ENCODE measurements at regions not wholly inside any gene's neighbourhood (a gene's known extent, or its start where the extent isn't known, plus 50 kb on each side); places are given as distances from the start of the nearest gene placed in this dataset.
"Not testable (repeated sequence)": the region's sequence is repeated elsewhere in the genome, so short reads cannot be mapped to it uniquely, and the experiment has no call there.

DNA sequence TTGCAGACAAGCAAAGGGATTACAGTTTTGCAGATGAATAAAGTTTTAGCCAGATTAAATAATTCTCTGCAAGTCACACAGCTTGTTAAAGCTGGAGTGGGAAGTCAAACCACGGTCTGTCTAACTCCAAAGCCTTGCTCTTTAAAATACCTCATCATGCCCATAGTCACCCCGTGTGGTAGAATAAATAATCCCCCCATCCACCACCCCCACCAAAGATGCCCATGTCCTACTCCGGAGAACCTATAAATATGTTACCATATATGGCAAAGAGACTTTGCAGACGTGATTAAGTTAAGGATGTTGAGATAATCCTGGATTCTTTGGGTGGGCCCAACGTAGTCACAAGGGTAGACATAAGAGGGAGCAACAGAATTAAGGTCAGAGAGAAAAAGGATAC lies 118.7 kb downstream of the BEND2 start:
- Mint-ChIP-seq H3K9me3 (peaks cover 17% of the 10 kb centered on the region), H3K36me3 (ENCODE audit: low read depth) (peaks cover 13% of the 10 kb centered on the region), H3K27ac (ENCODE audit: unreplicated experiment) (no peak overlapping the region), H3K27me3 (ENCODE audit: low read depth) (no peaks in the 10 kb centered on the region), H3K4me1 (peaks cover 37% of the 10 kb centered on the region), H3K4me3 (peak overlapping the region; percentile 41)
- DNase-seq (ENCODE audit: low read depth, low spot score) = no peak
- TF ChIP-seq, protein P1, sequence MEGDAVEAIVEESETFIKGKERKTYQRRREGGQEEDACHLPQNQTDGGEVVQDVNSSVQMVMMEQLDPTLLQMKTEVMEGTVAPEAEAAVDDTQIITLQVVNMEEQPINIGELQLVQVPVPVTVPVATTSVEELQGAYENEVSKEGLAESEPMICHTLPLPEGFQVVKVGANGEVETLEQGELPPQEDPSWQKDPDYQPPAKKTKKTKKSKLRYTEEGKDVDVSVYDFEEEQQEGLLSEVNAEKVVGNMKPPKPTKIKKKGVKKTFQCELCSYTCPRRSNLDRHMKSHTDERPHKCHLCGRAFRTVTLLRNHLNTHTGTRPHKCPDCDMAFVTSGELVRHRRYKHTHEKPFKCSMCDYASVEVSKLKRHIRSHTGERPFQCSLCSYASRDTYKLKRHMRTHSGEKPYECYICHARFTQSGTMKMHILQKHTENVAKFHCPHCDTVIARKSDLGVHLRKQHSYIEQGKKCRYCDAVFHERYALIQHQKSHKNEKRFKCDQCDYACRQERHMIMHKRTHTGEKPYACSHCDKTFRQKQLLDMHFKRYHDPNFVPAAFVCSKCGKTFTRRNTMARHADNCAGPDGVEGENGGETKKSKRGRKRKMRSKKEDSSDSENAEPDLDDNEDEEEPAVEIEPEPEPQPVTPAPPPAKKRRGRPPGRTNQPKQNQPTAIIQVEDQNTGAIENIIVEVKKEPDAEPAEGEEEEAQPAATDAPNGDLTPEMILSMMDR (conservative IDR thresholded peaks at IDR 0.05) = no peak

- peaks cover 13% of the 10 kb centered on the region for H3K36me3 Mint-ChIP-seq (ENCODE audit: low read depth)
- no peak overlapping the region for H3K27ac Mint-ChIP-seq (ENCODE audit: unreplicated experiment)
- TF ChIP-seq, protein P1 (conservative IDR thresholded peaks at IDR 0.05) = no peak
- H3K4me1 Mint-ChIP-seq = peaks cover 40% of the 10 kb centered on the region
- no peak for DNase-seq (ENCODE audit: low read depth, low spot score)
- H3K4me3 Mint-ChIP-seq = peak overlapping the region; percentile 8
- peaks cover 17% of the 10 kb centered on the region for H3K9me3 Mint-ChIP-seq
- H3K27me3 Mint-ChIP-seq (ENCODE audit: low read depth) = no peaks in the 10 kb centered on the region
Measured at GRCh38 chrX:18101087-18101486, 119.6 kb downstream of the BEND2 start.

GRCh38 chrX:18099745-18100144 lies 120.9 kb downstream of the BEND2 start:
- TF ChIP-seq, protein P1 (conservative IDR thresholded peaks at IDR 0.05) = no peak
- peaks cover 23% of the 10 kb centered on the region for H3K9me3 Mint-ChIP-seq
- no peak overlapping the region for H3K27ac Mint-ChIP-seq (ENCODE audit: unreplicated experiment)
- H3K36me3 Mint-ChIP-seq (ENCODE audit: low read depth) = peaks cover 20% of the 10 kb centered on the region
- H3K27me3 Mint-ChIP-seq (ENCODE audit: low read depth) = no peaks in the 10 kb centered on the region
- peak overlapping the region; percentile 17 for H3K4me3 Mint-ChIP-seq
- peaks cover 40% of the 10 kb centered on the region for H3K4me1 Mint-ChIP-seq
- DNase-seq (ENCODE audit: low read depth, low spot score) = no peak

DNA sequence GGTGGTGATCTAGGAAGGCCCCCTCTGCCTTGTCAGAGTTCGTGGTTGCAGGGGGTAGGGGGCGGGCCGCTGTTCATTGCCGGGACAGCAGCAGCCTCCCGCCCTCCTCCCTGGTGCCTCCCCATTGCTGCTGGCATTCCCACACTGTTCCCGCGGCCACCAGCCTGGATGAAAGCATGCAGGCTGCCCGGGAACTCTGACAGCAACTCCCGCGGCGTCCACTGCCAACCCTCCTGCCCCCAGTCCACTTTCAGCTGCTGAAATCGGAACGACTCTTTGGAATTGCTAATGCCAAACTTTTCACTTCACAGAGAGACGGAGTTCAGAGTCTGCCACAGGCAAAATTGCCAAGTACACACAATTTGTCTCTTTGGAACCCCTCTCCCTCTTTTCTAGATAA lies 121.9 kb downstream of the BEND2 start:
- peaks cover 40% of the 10 kb centered on the region for H3K4me1 Mint-ChIP-seq
- H3K36me3 Mint-ChIP-seq (ENCODE audit: low read depth) = peaks cover 23% of the 10 kb centered on the region
- H3K27me3 Mint-ChIP-seq (ENCODE audit: low read depth) = no peaks in the 10 kb centered on the region
- H3K9me3 Mint-ChIP-seq = peaks cover 25% of the 10 kb centered on the region
- H3K27ac Mint-ChIP-seq (ENCODE audit: unreplicated experiment) = no peak overlapping the region
- H3K4me3 Mint-ChIP-seq = peak overlapping the region; percentile 55
- DNase-seq (ENCODE audit: low read depth, low spot score) = no peak
- TF ChIP-seq, protein P1 (conservative IDR thresholded peaks at IDR 0.05) = no peak

GRCh38 chrX:18076434-18076833 lies 144.3 kb downstream of the BEND2 start:
- DNase-seq (ENCODE audit: low read depth, low spot score) = no peak
- H3K4me1 Mint-ChIP-seq = no peaks in the 10 kb centered on the region
- TF ChIP-seq, protein P1 (conservative IDR thresholded peaks at IDR 0.05) = no peak
- H3K27me3 Mint-ChIP-seq (ENCODE audit: low read depth) = no peaks in the 10 kb centered on the region
- no peak overlapping the region for H3K4me3 Mint-ChIP-seq
- H3K9me3 Mint-ChIP-seq = peaks cover 19% of the 10 kb centered on the region
- peaks cover 10% of the 10 kb centered on the region for H3K36me3 Mint-ChIP-seq (ENCODE audit: low read depth)
- no peak overlapping the region for H3K27ac Mint-ChIP-seq (ENCODE audit: unreplicated experiment)

GRCh38 chrX:18075603-18076002 lies 145.1 kb downstream of the BEND2 start:
- Mint-ChIP-seq H3K27me3 (ENCODE audit: low read depth) (no peaks in the 10 kb centered on the region), H3K4me1 (no peaks in the 10 kb centered on the region), H3K9me3 (peaks cover 19% of the 10 kb centered on the region), H3K4me3 (no peak overlapping the region), H3K36me3 (ENCODE audit: low read depth) (peaks cover 10% of the 10 kb centered on the region), H3K27ac (ENCODE audit: unreplicated experiment) (no peak overlapping the region)
- TF ChIP-seq, protein P1 (conservative IDR thresholded peaks at IDR 0.05) = no peak
- DNase-seq (ENCODE audit: low read depth, low spot score) = no peak

- H3K27ac Mint-ChIP-seq (ENCODE audit: unreplicated experiment); H3K27me3 Mint-ChIP-seq (ENCODE audit: low read depth); H3K4me3 Mint-ChIP-seq; H3K4me1 Mint-ChIP-seq; H3K36me3 Mint-ChIP-seq (ENCODE audit: low read depth); DNase-seq (ENCODE audit: low read depth, low spot score): not testable (repeated sequence)
- peaks cover 11% of the 10 kb centered on the region for H3K9me3 Mint-ChIP-seq
Measured at GRCh38 chrX:18068045-18068444, 152.6 kb downstream of the BEND2 start.

Measured in neural crest cell (in vitro differentiated cells).